ENCODE measurements at regions not wholly inside any gene's neighbourhood (a gene's known extent, or its start where the extent isn't known, plus 50 kb on each side); places are given as distances from the start of the nearest gene placed in this dataset.

DNA sequence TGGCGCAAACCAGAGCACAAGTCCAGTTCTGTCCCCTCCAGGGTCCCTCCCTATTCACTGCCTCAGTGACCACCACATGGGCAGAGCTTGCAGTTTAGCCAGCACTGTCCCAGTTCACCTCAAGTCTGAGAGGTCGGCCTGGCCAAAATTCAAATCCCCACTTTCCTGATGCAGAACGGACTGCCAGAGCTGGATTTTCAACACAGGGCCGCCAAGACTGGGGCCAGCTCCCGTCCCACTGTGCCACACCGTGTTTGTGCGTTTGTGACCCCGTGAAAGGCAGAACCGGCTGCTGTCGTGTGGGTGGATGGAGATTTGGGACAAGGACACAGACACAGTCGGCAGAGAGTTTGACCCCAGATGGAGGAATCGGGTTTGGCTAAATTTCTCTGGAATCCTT lies 176.7 kb downstream of the URI1 start:
- TF ChIP-seq CTCF (IDR thresholded peaks at IDR 0.05; ENCODE audit: insufficient read depth, low read depth, low read length), result no peak
- no peak for TF ChIP-seq EZH2 (IDR thresholded peaks at IDR 0.05; ENCODE audit: insufficient read depth, low read length)
